Stomach (tissue), 8 donors: ENCODE measurements at regions not wholly inside any gene's neighbourhood (a gene's known extent, or its start where the extent isn't known, plus 50 kb on each side); places are given as distances from the start of the nearest gene placed in this dataset.

Source experiments
- DNase-seq, 2 donors: peaks; one replicate each; pipeline versions ENCODE4 v3.0.0 to v3.0.0-alpha.2; 2013 to 2019
- H3K27ac ChIP-seq, 5 donors: fragments of 200-600 bp in 4 of 5; sonication (generic) in 4 of 5; one replicate each; pipeline ENCODE4 v1.5.1; 2013 to 2019; ENCODE audit warnings: mild to moderate bottlenecking in 1 of 5, moderate library complexity in 1 of 5
- H3K27me3 ChIP-seq, 3 donors: fragments of 200-600 bp; sonication (generic); one replicate each; pipeline ENCODE4 v1.5.1; 2017 to 2019; ENCODE audit warnings: mixed run types in 1 of 3
- H3K36me3 ChIP-seq, 4 donors: fragments of 200-600 bp; sonication (generic); 1 replicate in 3 of 4; 2 replicates in 1 of 4; pipeline ENCODE4 v1.5.1; 2016 to 2019
- H3K4me1 ChIP-seq, 4 donors: fragments of 200-600 bp; sonication (generic); one replicate each; pipeline ENCODE4 v1.5.1; 2016 to 2019
- H3K4me3 ChIP-seq, 4 donors: fragments of 200-600 bp; sonication (generic) in 3 of 4; one replicate each; pipeline ENCODE4 v1.5.1; 2016 to 2019; ENCODE audit warnings: mild to moderate bottlenecking in 1 of 4
- H3K9me3 ChIP-seq, 4 donors: fragments of 200-600 bp; sonication (generic); one replicate each; pipeline ENCODE4 v1.5.1; 2016 to 2019
- EP300 ChIP-seq: sonication (generic); formaldehyde crosslinking; IDR thresholded peaks from one replicate; pipeline ENCODE4 v1.6.1; 2017; ENCODE audit warnings: antibody characterized with exemption
- POLR2A ChIP-seq, 4 donors: fragments of 450-650 bp; IDR thresholded peaks; one replicate each; pipeline ENCODE4 v1.6.1; 2016; ENCODE audit warnings: antibody characterized with exemption in 4 of 4, control low read depth in 2 of 4, mild to moderate bottlenecking in 1 of 4, moderate library complexity in 1 of 4
- POLR2AphosphoS5 ChIP-seq, 3 donors: sonication (generic); formaldehyde crosslinking; IDR thresholded peaks; one replicate each; pipeline ENCODE4 v1.6.1; 2016; ENCODE audit warnings: antibody characterized with exemption in 3 of 3
- WGBS, 5 donors: extraction: QIAGEN DNeasy Blood & Tissue Kit in 3 of 5; methylation state at CpG; one replicate each; pipeline versions ENCODE4 v1.1.5 to v1.1.7; 2013 to 2018; 5-methylcytosine and 5-hydroxymethylcytosine counted together
- intact Hi-C: fragments of 100-400 bp; cut with DNase I; formaldehyde crosslinking; loops from one replicate; pipeline ENCODE4 v1.15.1; 2023; ENCODE audit warnings: low total_unique reads
- TF ChIP-seq, protein P1 (sequence below), 7 experiments: fragments of 450-650 bp in 4 of 7; fragments of 200-600 bp in 3 of 7; sonication (generic) in 3 of 7; IDR thresholded peaks; one replicate each; pipeline ENCODE4 v1.5.1; 2016 to 2019; ENCODE audit warnings: antibody characterized with exemption in 7 of 7, control low read depth in 2 of 7, mild to moderate bottlenecking in 1 of 7
- donor health status: healthy with polysubstance abuse.
- donor health status: Bipolar disorder and iron deficiency.
- donor health status: healthy.

DNA sequence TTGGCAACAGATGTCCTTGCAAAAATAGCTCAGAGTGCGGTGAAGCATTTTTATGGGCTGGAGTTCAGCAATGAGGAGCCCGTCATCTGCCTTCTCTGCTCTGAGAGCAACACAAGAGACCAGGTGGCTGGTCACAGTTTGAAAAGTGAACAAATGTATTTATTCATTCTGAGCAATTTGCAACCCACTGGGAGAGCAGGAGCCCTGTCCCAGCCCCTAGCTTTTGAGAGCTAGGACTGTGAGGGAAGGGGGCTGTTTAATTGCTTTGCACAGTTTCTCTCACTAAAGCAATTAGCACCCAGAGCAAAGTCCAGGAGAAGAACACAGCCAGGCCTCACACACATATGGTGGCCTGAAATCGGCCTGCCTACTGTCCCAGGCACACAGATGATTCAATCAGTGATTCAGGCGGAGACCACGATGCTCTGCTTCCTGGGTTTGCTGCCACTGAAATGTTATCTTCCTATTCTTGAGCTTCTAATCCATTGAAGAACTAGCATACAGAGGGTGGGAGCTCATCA is 646.1 kb upstream of the ACVR2A start:
- intact Hi-C loops = no loop called here
- H3K36me3 ChIP-seq = no peaks in the 10 kb centered on the region
- 78 to 81% (median 79%) methylated on average over 5 of the region's 5 CpGs for WGBS, 5 donors
- H3K4me1 ChIP-seq = no peaks in the 10 kb centered on the region
- peak in 1 of 2 donors; percentile 7 for DNase-seq
- H3K27me3 ChIP-seq = no peaks in the 10 kb centered on the region
- no peak overlapping the region for H3K4me3 ChIP-seq
- no peak for TF ChIP-seq EP300
- no peaks in the 10 kb centered on the region for H3K9me3 ChIP-seq
- H3K27ac ChIP-seq = no peak overlapping the region

DNA sequence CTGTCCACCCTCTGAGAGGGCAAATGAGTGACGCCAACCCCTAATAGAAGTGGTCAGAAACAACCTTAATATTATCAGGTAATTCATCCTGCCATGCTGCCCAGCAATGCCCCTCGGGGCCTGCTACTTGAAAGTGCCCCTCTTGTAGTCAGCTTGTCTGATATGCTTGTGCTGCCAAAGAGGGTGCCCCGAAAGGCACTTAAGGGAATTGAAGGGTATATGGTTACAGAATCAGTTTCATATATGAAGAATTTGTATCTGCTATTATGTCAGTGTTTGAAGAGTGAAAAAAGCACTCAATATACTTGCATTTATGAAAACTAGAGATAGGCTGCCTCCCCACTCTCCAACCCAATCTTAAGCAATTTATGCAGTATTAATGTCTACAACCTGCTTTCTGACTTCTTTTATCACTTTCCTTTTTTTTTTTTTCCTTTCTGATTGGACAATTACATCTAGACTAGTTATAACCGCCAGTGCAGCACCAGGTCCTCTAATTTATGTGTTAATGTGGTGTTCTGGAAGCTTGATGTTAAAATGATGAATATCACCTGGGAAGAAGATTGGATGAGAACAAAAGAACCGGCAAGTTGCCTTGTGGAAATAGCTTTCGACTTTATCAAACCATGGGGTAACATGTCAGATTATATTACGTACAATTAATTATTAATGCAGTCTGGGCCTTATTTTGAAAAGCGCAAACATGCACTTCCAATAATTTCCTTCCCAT is 646.9 kb upstream of the ACVR2A start:
- H3K4me3 ChIP-seq = no peak overlapping the region
- H3K4me1 ChIP-seq = no peaks in the 10 kb centered on the region
- H3K9me3 ChIP-seq = no peaks in the 10 kb centered on the region
- intact Hi-C loops = no loop called here
- no peak for DNase-seq
- no peaks in the 10 kb centered on the region for H3K36me3 ChIP-seq
- WGBS, 5 donors = 82 to 90% (median 87%) methylated on average over 8 of the region's 8 CpGs
- H3K27ac ChIP-seq = no peak overlapping the region
- TF ChIP-seq, protein P1, sequence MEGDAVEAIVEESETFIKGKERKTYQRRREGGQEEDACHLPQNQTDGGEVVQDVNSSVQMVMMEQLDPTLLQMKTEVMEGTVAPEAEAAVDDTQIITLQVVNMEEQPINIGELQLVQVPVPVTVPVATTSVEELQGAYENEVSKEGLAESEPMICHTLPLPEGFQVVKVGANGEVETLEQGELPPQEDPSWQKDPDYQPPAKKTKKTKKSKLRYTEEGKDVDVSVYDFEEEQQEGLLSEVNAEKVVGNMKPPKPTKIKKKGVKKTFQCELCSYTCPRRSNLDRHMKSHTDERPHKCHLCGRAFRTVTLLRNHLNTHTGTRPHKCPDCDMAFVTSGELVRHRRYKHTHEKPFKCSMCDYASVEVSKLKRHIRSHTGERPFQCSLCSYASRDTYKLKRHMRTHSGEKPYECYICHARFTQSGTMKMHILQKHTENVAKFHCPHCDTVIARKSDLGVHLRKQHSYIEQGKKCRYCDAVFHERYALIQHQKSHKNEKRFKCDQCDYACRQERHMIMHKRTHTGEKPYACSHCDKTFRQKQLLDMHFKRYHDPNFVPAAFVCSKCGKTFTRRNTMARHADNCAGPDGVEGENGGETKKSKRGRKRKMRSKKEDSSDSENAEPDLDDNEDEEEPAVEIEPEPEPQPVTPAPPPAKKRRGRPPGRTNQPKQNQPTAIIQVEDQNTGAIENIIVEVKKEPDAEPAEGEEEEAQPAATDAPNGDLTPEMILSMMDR (IDR thresholded peaks at IDR 0.05) = no peak
- TF ChIP-seq POLR2AphosphoS5 (IDR thresholded peaks at IDR 0.05) (no peak), EP300 (no peak), POLR2A (IDR thresholded peaks at IDR 0.05) (no peak)
- no peaks in the 10 kb centered on the region for H3K27me3 ChIP-seq

DNA sequence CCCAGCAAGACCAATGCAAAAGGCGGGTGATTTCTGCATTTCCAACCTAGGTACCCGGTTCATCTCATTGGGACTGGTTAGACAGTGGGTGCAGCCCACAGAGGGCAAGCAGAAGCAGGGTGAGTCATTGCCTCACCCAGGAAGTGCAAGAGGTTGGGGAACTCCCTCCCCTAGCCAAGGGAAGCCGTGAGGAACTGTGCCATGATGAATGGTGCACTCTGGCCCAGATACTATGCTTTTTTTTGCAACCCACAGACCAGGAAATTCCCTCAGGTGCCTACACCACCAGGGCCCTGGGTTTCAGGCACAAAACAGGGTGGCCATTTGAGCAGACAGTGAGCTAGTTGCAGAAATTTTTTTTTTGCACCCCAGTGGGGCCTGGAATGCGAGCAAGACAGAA is 662.6 kb upstream of the ACVR2A start:
- no peaks in the 10 kb centered on the region for H3K4me1 ChIP-seq
- TF ChIP-seq POLR2AphosphoS5 (IDR thresholded peaks at IDR 0.05) = peak in 2 of 3 donors; percentile 53 to 67
- TF ChIP-seq, protein P1 (IDR thresholded peaks at IDR 0.05) = no peak
- H3K36me3 ChIP-seq = no peaks in the 10 kb centered on the region
- DNase-seq = peak in 1 of 2 donors; percentile 58
- WGBS, 5 donors = 58 to 71% (median 62%) methylated on average over 4 of the region's 4 CpGs
- no peaks in the 10 kb centered on the region for H3K27me3 ChIP-seq
- H3K9me3 ChIP-seq = peaks cover 0 to 17% (median 0%) of the 10 kb centered on the region in 4 donors
- H3K4me3 ChIP-seq = no peak overlapping the region
- peak overlapping the region in 4 of 5 donors; percentile 35 to 78 (median 72) for H3K27ac ChIP-seq
- intact Hi-C loops = no loop called here

DNA sequence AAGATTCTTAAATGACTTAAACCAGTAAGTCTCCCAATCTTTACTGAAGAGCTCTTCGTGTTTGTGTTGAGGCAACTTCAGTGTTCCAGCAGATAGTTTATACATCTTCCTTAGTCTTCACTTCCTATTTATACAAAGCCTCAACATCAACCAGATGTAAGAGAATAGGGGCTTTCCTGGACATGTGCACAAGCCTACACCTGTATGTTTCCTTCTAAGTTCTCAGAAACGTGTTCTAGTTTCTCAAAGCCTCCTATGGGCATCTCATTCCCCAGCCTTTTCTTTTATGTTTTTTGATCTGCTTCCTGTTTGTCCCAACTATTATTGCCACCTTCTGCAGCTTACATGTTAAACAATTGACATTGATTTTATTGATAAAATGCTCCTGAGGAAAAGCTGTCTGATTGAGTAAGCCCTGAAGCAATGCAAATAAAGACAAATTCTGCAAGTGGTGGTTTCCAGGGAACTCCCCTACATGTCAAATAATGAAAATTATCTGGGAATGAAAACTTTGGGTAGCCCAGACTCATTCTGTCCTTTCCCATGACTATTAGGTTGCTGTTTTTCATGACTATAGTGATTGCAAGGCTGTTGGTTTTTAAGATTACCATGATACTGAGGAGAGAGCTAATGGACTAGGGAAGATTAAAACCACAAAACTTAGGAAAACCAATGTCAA is 663.3 kb upstream of the ACVR2A start:
- no peaks in the 10 kb centered on the region for H3K36me3 ChIP-seq
- no peak for DNase-seq
- peak overlapping the region in 3 of 5 donors; percentile 13 to 78 (median 72) for H3K27ac ChIP-seq
- peaks cover 0 to 17% (median 0%) of the 10 kb centered on the region in 4 donors for H3K9me3 ChIP-seq
- TF ChIP-seq, protein P1 (IDR thresholded peaks at IDR 0.05) = no peak
- TF ChIP-seq POLR2AphosphoS5 (IDR thresholded peaks at IDR 0.05) = peak in 1 of 3 donors; percentile 9
- TF ChIP-seq POLR2A (IDR thresholded peaks at IDR 0.05) = no peak
- intact Hi-C loops = no loop called here
- no peaks in the 10 kb centered on the region for H3K27me3 ChIP-seq
- H3K4me3 ChIP-seq = no peak overlapping the region
- WGBS, 5 donors = 54 to 75% (median 60%) methylated on average over 2 of the region's 2 CpGs
- no peaks in the 10 kb centered on the region for H3K4me1 ChIP-seq
